B cell (primary cell): ENCODE measurements at regions not wholly inside any gene's neighbourhood (a gene's known extent, or its start where the extent isn't known, plus 50 kb on each side); places are given as distances from the start of the nearest gene placed in this dataset.

Experiments used
- EZH2 ChIP-seq: IDR thresholded peaks from 2 replicates; pipeline ENCODE4 v1.6.1; 2012; ENCODE audit warnings: borderline replicate concordance, low read depth, mild to moderate bottlenecking, moderate library complexity, low read length; ENCODE audit not compliant: insufficient read depth, poor library complexity, severe bottlenecking
- TF ChIP-seq, protein P1 (sequence below): fragments of 200-600 bp; IDR thresholded peaks from one replicate; pipeline ENCODE4 v1.8.0; 2022; ENCODE audit warnings: antibody characterized with exemption, mild to moderate bottlenecking

DNA sequence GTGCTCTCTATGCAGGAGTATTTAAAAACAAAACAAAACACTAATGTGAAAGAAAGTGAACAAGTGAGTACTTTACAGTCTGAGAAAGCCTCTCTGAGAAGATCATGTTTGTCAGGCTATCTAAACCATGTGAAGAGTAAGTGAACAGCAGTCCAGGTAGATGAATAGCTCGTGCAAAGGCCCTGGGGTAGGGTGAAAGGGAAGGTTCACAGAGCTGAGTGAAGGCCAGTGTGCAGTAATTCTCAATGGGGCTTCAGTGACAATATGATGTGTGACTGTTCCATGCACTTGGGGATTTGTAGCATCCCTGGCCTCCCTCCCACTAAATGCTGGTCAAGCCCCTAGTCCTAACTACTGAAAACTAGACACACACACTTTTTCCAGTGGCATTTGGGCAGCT lies 488.9 kb upstream of the JARID2 start:
- TF ChIP-seq EZH2: no peak
- TF ChIP-seq, protein P1, sequence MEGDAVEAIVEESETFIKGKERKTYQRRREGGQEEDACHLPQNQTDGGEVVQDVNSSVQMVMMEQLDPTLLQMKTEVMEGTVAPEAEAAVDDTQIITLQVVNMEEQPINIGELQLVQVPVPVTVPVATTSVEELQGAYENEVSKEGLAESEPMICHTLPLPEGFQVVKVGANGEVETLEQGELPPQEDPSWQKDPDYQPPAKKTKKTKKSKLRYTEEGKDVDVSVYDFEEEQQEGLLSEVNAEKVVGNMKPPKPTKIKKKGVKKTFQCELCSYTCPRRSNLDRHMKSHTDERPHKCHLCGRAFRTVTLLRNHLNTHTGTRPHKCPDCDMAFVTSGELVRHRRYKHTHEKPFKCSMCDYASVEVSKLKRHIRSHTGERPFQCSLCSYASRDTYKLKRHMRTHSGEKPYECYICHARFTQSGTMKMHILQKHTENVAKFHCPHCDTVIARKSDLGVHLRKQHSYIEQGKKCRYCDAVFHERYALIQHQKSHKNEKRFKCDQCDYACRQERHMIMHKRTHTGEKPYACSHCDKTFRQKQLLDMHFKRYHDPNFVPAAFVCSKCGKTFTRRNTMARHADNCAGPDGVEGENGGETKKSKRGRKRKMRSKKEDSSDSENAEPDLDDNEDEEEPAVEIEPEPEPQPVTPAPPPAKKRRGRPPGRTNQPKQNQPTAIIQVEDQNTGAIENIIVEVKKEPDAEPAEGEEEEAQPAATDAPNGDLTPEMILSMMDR: no peak
